GM10266 (cell line): ENCODE measurements at regions not wholly inside any gene's neighbourhood (a gene's known extent, or its start where the extent isn't known, plus 50 kb on each side); places are given as distances from the start of the nearest gene placed in this dataset.

ENCODE experiments used
- DNase-seq: peaks from one replicate; pipeline ENCODE4 v3.0.0; 2012; ENCODE audit errors: extremely low spot score
- CTCF ChIP-seq: IDR thresholded peaks from 2 replicates; pipeline ENCODE4 v1.5.1; 2012; ENCODE audit warnings: mild to moderate bottlenecking, low read depth; ENCODE audit not compliant: control insufficient read depth, insufficient read depth; ENCODE audit errors: missing control alignments

GRCh38 chr1:195218428-195219212 lies 1389.6 kb downstream of the KCNT2 start:
- no peak for TF ChIP-seq CTCF
- no peak for DNase-seq

GRCh38 chr1:195202241-195202640 lies 1406.0 kb downstream of the KCNT2 start:
- TF ChIP-seq CTCF: no peak
- DNase-seq: no peak

GRCh38 chr1:195200772-195201171 lies 1407.5 kb downstream of the KCNT2 start:
- no peak for TF ChIP-seq CTCF
- DNase-seq: no peak

- TF ChIP-seq CTCF: no peak
These were observed 1411.1 kb downstream of the KCNT2 start for GRCh38 chr1:195197116-195197515.

GRCh38 chr1:195195423-195196057 lies 1412.7 kb downstream of the KCNT2 start:
- DNase-seq: peak; percentile 58
- TF ChIP-seq CTCF: no peak

More at GRCh38 chr1:195197116-195197515, 1411.1 kb downstream of the KCNT2 start:
- no peak for DNase-seq

- DNase-seq: no peak
- no peak for TF ChIP-seq CTCF
These were observed 1415.1 kb downstream of the KCNT2 start for GRCh38 chr1:195193134-195193533.

- no peak for DNase-seq
- no peak for TF ChIP-seq CTCF
These were observed 1419.4 kb downstream of the KCNT2 start for GRCh38 chr1:195188821-195189220.
